DLD1 (cell line): ENCODE measurements at regions not wholly inside any gene's neighbourhood (a gene's known extent, or its start where the extent isn't known, plus 50 kb on each side); places are given as distances from the start of the nearest gene placed in this dataset.
"Not testable (repeated sequence)": the region's sequence is repeated elsewhere in the genome, so short reads cannot be mapped to it uniquely, and the experiment has no call there.

Experiments
- in situ Hi-C: cut with HindIII; loops from 2 replicates; pipeline ENCODE4 v1.10.0; 2017; ENCODE audit warnings: low sequenced_read_pairs

DNA sequence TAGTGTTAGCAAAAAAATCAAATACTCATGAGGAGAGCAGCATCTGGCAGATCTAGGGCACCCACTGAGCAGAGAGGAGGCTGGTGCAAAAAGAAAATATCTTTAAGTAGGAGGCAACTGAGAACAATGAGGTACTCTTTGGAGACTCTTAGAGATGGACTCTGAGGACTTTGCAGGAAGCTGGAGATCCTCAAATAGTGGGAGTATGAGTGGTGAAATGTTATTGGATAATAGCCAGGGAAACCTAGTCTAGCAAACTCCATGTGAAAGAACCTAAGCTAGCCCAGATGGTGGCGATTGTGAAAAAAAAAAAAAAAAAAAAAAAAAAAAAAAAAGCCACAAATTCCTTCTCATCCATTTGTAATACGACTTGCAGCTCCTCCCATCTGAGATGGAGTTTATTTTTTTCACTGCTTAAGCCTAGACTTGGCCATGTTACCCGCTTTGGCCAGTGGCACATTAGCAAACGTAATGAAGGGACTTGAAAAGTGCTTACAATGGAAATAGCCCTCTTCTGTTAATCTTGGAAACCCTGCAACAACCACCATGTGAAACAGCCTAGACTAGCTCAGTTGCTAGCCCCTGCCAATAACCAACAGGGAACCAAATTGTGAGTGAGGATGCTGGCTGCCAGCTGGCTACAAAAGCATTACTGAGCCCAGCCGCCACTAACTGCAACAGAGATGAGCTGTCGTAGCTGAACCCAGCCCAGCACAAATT, 476.2 kb downstream of the KLF12 start:
- in situ Hi-C loops = no loop called here

- in situ Hi-C loops = no loop called here
Measured at GRCh38 chr13:73656863-73657262, 477.3 kb downstream of the KLF12 start.

DNA sequence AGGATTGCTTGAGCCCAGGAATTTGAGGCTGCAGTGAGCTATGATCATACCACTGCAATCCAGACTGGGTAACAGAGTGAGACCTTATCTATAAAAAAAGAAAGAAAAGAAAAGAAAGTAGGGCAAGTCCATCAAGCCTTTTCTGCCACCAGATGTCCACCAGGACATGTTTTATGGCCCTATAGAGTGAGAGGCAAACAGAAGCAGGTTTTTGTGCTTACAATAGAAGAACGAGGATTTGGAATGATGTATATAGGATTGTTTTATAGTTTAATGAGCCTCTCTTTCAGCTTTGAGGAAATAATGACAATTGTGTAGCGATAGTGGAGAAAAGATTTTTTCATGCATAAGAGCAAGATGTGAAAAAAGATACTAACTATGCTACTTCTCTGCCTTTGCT, 480.5 kb downstream of the KLF12 start:
- in situ Hi-C loops = no loop called here

- in situ Hi-C loops = no loop called here
Measured at GRCh38 chr13:73647417-73647816, 486.8 kb downstream of the KLF12 start.

- in situ Hi-C loops = not testable (repeated sequence)
Measured at GRCh38 chr13:73640476-73641179, 493.6 kb downstream of the KLF12 start.

DNA sequence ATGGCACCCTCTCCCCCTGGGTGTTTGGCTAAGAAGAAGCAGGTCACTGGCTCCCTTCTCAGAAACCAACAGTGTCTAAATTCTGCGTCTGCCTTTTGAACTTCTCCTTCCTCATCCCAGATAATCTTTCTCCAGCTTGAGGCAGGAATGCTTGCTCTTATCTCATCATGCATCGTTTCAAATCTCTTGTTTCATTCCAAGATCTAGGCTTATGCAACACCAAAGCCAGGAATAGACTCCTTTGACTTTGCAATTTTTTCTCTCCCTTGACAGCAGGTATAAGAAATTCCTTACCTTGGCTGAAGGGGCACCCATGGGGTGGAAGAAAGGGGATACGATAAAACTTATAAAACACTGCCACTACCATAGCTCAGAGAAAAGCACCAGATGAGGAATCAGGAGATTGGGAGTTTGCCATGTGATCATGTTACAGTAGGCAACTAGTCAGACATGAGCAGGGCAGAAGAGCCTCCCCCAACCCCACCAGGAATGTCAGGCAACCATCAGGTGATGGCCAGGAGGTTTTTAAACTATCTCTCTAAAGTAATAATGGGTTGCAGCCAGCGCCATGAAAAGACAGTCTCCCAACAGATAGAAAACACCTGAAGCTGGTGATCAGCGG, 498.9 kb downstream of the KLF12 start:
- in situ Hi-C loops = no loop called here

- in situ Hi-C loops = no loop called here
Measured at GRCh38 chr13:73633817-73634460, 500.3 kb downstream of the KLF12 start.

GRCh38 chr13:73631411-73631810, 502.8 kb downstream of the KLF12 start:
- in situ Hi-C loops = no loop called here

- in situ Hi-C loops = no loop called here
Measured at GRCh38 chr13:73625562-73626339, 508.5 kb downstream of the KLF12 start.

- in situ Hi-C loops = no loop called here
Measured at GRCh38 chr13:73623281-73623680, 510.9 kb downstream of the KLF12 start.

GRCh38 chr13:73622381-73622780, 511.8 kb downstream of the KLF12 start:
- in situ Hi-C loops = no loop called here

- in situ Hi-C loops = no loop called here
Measured at GRCh38 chr13:73618275-73618865, 515.8 kb downstream of the KLF12 start.

DNA sequence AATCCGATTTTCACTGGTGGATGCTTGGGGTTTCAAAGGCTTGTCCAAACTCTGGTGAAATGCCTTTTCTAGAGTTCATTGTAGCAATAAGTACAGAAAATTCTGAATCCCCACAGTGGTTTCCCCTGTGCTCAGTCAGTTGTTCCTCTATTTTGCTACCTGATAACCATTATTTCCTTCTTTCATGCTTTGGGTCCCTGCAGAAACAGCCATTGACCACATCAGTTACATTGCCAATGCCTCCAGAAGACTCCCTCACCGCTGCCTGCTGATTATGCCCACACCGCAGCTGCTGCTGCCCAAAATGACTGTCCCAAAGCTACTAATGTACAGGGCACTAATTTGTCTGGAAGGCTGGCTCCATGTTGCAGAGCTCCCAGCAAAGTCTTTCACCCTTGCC, 517.3 kb downstream of the KLF12 start:
- in situ Hi-C loops = no loop called here

DNA sequence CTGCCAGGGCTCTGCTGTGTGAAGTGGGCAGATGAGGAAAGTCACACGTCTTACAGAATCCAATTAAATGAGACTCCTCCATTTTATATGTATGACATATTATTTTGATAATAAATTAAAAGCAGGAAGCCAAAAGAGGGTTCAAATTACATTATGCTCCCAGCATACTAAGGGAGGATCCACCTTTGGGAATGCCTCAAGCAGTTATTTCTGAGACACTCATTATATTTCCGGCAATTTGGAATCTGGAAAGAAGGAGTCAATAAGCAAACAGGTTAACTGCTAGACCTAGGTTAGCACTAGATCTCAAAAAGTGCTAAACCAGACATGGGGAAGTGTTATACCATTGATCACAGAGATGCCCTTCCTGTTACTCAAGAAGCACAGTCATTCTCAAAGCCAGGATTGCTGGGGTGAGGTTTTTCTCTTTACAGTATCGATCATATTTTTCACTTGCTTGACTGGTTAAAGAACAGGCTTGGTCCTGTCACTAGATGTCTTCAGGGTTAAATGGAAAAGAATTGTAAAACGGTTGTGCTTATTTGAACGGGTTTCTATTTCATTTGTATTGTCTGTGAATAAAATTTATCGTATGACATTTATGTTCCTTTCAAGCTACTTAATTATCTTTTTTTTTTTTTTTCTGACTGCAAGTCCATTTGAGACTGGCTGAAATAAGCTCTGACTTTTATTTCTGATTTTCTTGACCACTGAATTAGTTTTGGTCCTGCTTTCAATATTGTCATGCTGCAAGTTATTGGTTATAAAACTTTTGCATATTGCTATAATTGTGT, 523.2 kb downstream of the KLF12 start:
- in situ Hi-C loops = no loop called here

- in situ Hi-C loops = no loop called here
Measured at GRCh38 chr13:73608711-73609485, 525.3 kb downstream of the KLF12 start.

DNA sequence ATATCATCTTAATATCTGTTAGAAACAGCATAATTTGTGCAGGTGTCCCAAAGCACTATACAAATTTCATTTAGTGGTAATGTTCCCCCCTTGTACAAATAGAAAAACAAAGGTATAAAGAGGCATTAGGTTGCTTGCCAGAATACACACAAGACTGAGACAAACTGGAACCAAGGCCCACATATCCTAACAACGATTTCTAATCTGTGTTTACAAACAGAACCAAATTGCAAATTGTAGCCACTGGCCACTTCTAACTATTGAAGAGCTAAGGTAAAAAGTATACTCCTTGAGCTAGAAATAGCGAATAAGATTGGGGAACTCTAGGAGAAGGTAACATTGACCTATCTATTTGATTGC, 526.1 kb downstream of the KLF12 start:
- in situ Hi-C loops = no loop called here

- in situ Hi-C loops = no loop called here
Measured at GRCh38 chr13:73607489-73608156, 526.6 kb downstream of the KLF12 start.

DNA sequence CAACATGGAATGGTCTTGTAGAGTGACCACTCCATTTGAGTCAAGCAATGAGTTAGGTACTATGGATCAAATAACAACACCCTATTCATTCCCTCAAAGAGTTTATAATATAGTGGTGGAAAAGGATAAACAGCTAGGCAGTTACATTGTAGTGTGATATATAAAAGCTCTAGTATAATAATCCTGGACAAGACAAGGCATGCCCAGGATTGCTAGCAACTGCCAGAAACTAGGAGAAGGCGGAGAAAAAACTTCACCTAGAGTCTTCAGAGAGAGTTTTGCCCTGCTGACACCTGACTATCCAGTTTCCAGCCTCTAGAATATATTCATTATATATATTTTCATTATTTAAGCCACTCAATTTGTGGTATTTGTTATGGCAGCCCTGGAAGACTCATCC, 530.6 kb downstream of the KLF12 start:
- in situ Hi-C loops = no loop called here
